SJSA1 (cell line): ENCODE measurements at regions not wholly inside any gene's neighbourhood (a gene's known extent, or its start where the extent isn't known, plus 50 kb on each side); places are given as distances from the start of the nearest gene placed in this dataset.
A peak's percentile ranks its signal among the peaks of the same experiment; 100 is the strongest.
"Not testable (repeated sequence)": the region's sequence is repeated elsewhere in the genome, so short reads cannot be mapped to it uniquely, and the experiment has no call there.

Experiments
- DNase-seq, 2 experiments: peaks; one replicate each; pipeline ENCODE4 v3.0.0-alpha.2; 2015 to 2020; ENCODE audit warnings: low spot score in 2 of 2, low read depth in 1 of 2
- H3K27ac ChIP-seq: fragments of 250-450 bp; sonication (Bioruptor Pico); 2 replicates; pipeline ENCODE4 v1.5.1; 2020; ENCODE audit warnings: mild to moderate bottlenecking, moderate library complexity
- H3K27me3 ChIP-seq: fragments of 250-450 bp; sonication (Bioruptor Pico); replicated peaks from 2 replicates; pipeline ENCODE4 v1.5.1; 2020; ENCODE audit warnings: mild to moderate bottlenecking, moderate library complexity
- H3K36me3 ChIP-seq: fragments of 250-450 bp; sonication (Bioruptor Pico); 2 replicates; pipeline ENCODE4 v1.5.1; 2020; ENCODE audit warnings: mild to moderate bottlenecking
- H3K4me1 ChIP-seq: fragments of 250-450 bp; sonication (Bioruptor Pico); replicated peaks from 2 replicates; pipeline ENCODE4 v1.6.1; 2021; ENCODE audit warnings: mild to moderate bottlenecking
- H3K4me3 ChIP-seq: fragments of 250-450 bp; sonication (Bioruptor Pico); 2 replicates; pipeline ENCODE4 v1.5.1; 2020; ENCODE audit warnings: mild to moderate bottlenecking
- H3K9me3 ChIP-seq: fragments of 250-450 bp; sonication (Bioruptor Pico); replicated peaks from 2 replicates; pipeline ENCODE4 v1.5.1; 2020; ENCODE audit warnings: mild to moderate bottlenecking

DNA sequence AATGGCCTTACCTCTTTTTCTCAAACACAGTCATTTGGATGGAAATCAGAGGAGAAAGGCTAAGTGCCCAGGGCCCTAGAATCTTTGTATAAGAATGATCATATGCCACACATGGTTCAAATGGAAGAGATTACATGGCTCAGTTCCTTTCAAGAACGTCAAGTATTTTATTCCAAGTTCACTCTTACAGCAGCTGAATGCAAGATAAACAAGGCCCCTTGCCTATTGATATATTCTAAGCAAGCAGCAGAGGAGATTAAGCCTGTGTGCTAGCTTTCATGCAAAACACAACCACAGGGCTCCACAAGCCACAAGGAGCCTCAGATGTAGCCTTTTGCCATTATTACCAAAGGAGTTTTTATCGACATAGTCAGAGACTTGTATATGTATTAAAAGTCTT is 55.3 kb upstream of the SLCO6A1 start:
- peak in 1 of 2 experiments; percentile 48 for DNase-seq
- Histone ChIP-seq H3K27ac (peak overlapping the region; percentile 42), H3K9me3 (no peaks in the 10 kb centered on the region), H3K4me1 (no peaks in the 10 kb centered on the region), H3K36me3 (no peaks in the 10 kb centered on the region), H3K27me3 (no peaks in the 10 kb centered on the region), H3K4me3 (no peak overlapping the region)

DNA sequence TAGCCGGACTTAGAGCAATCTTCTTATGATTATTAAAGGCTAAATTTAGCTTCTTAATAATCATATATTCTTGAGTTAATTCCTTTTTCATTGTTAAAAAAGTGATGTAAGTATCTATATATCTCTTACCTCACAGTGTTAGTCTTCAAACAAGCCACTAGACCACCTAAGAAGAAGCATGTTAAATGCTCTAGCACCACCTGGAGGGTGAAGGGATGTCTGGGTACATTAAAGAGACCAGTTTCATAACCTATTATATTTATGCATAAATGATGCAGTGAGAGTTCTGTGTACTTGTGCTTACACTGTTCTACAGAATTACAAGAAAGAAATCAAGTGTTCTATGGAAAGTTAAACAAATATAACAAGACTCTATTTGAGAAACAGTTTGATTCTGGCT is 55.9 kb upstream of the SLCO6A1 start:
- H3K4me3 ChIP-seq, result no peak overlapping the region
- no peaks in the 10 kb centered on the region for H3K4me1 ChIP-seq
- no peaks in the 10 kb centered on the region for H3K27me3 ChIP-seq
- peak in 1 of 2 experiments; percentile 42 for DNase-seq
- no peaks in the 10 kb centered on the region for H3K9me3 ChIP-seq
- H3K36me3 ChIP-seq, result no peaks in the 10 kb centered on the region
- H3K27ac ChIP-seq, result peak overlapping the region; percentile 42

DNA sequence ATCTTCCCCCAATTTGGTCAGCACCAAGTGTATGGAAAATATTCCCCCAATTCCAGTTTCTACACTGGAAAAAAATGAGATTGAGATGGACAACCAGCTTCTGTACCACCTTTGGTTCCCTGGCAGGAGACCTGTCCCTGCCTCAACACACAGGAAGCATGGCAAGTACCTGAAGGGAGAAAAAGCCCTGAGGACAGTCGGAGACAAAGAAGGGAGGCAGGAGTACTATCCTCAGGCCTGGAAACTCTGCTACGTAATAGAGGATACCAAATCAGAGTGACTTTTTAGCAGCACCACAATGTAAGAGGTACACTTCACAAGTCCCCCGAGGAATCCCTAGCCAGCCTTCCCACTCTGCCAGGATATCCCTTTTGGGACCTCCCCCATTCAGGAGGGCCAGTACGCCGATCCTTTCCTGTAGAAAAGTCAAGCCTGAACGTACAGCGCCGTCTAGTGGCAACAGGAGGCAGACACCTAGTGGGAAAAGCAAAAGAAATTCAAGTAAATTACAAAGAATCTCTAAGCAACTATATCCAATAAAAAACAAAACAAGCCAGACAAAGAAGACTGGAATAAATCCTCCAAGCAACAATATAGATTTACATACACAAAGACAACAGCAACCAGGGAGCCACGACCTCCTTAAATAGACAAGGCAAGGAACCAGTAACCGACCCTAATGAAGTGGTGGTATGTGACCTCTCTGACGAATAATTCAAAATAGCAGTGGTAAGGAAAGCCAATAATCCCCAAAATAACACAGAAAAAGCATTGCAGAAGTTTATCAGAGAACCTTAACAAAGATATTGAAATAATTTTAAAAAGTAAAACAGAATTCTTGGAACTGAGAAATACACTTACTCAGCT is 63.3 kb upstream of the SLCO6A1 start:
- no peak overlapping the region for H3K4me3 ChIP-seq
- DNase-seq, result peak; percentile 19 to 55
- no peaks in the 10 kb centered on the region for H3K4me1 ChIP-seq
- no peaks in the 10 kb centered on the region for H3K36me3 ChIP-seq
- no peaks in the 10 kb centered on the region for H3K27me3 ChIP-seq
- H3K9me3 ChIP-seq, result no peaks in the 10 kb centered on the region
- no peak overlapping the region for H3K27ac ChIP-seq

GRCh38 chr5:102570747-102571146 is 71.9 kb upstream of the SLCO6A1 start:
- no peaks in the 10 kb centered on the region for H3K36me3 ChIP-seq
- H3K27ac ChIP-seq, result no peak overlapping the region
- H3K27me3 ChIP-seq, result no peaks in the 10 kb centered on the region
- no peak overlapping the region for H3K4me3 ChIP-seq
- H3K9me3 ChIP-seq, result no peaks in the 10 kb centered on the region
- DNase-seq, result no peak
- H3K4me1 ChIP-seq, result no peaks in the 10 kb centered on the region

DNA sequence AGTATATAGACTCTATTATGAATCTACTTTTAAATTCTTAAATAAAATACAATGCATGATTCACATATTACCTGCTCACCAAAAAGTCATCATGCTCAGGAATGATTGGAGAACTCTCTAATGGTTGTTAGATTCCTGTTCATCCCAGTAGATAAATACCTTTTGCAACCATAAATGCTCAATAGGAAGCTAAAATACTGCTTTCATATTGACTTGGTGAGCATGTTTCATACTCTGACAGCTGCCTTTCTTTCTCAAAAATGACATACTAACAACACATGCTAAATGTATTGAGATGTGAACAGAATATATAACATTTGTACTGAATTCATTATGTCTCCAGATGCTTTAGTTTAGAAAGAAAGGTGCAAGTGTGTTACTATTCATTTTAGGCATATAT is 79.6 kb upstream of the SLCO6A1 start:
- Histone ChIP-seq H3K27ac (no peak overlapping the region), H3K4me3 (no peak overlapping the region), H3K4me1 (peaks cover 15% of the 10 kb centered on the region), H3K36me3 (no peaks in the 10 kb centered on the region), H3K27me3 (no peaks in the 10 kb centered on the region), H3K9me3 (no peaks in the 10 kb centered on the region)
- DNase-seq, result no peak

GRCh38 chr5:102579379-102579778 is 80.6 kb upstream of the SLCO6A1 start:
- no peak for DNase-seq

GRCh38 chr5:102581011-102581410 is 82.2 kb upstream of the SLCO6A1 start:
- Histone ChIP-seq H3K4me1 (peaks cover 20% of the 10 kb centered on the region), H3K9me3 (no peaks in the 10 kb centered on the region), H3K27me3 (no peaks in the 10 kb centered on the region), H3K27ac (no peak overlapping the region), H3K4me3 (no peak overlapping the region), H3K36me3 (no peaks in the 10 kb centered on the region)
- DNase-seq, result no peak

More at GRCh38 chr5:102579379-102579778, 80.6 kb upstream of the SLCO6A1 start:
- H3K27ac ChIP-seq, result no peak overlapping the region
- H3K4me3 ChIP-seq, result no peak overlapping the region
- no peaks in the 10 kb centered on the region for H3K9me3 ChIP-seq
- H3K36me3 ChIP-seq, result no peaks in the 10 kb centered on the region
- H3K27me3 ChIP-seq, result no peaks in the 10 kb centered on the region
- H3K4me1 ChIP-seq, result peaks cover 20% of the 10 kb centered on the region

DNA sequence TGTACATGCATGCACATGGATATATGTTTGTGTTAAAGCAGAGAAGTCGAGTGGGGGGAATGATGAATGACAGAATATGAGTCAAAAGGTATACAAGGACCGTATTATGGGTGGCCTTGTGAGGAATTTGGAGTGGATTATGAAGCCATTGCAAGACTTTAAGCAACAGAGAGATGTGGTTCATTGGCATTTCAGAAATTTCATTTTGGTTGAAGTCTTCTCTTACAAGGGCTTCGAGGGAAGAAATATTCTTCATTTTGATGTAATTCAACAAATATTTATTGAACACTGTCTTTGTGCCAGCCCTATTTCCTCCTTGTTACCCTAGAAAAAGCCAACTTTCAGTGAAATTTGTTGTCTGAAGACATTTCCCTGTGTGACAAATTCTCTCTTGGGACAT is 83.9 kb upstream of the SLCO6A1 start:
- Histone ChIP-seq H3K36me3 (no peaks in the 10 kb centered on the region), H3K27me3 (no peaks in the 10 kb centered on the region), H3K4me1 (peaks cover 20% of the 10 kb centered on the region), H3K9me3 (no peaks in the 10 kb centered on the region), H3K4me3 (no peak overlapping the region), H3K27ac (peak overlapping the region; percentile 86)
- DNase-seq, result peak; percentile 48 to 76

DNA sequence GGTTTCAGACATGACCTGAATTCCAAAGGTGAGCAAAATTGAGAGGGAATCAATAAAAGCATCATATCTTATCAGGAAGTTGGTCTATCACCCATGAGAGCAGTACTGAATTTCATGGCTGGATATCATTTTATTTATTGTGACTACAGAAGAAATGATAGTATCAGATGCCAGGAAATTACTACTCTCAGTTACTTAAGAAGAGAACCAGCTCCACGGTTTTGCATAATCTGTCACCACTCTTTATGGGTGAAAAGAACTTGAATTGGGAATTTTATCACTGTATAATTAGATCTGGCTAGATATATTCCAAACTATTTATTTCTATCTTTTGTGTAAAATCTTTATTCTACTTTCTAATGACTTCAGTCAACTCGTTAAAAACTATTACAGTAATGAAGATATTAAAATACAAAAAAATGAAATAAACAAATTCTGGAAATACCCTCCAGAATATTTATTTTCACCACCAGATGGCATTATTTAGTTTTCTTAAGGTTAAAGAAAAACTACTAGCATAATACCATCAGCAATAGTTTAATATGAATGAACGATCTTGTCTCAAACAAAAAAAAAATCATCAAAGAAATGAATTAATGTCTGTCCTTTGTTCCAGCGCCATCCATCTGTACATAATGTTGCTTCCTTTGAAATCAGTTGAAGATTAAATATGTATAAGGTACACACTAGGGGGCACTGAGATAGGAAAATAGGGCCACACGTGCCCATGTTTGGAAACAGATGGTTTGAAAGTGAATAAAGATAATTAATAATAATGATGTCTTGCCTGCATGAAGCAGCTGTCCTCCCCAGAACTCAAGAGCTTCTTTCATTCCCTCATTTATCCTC is 84.7 kb upstream of the SLCO6A1 start:
- H3K27me3 ChIP-seq, result no peaks in the 10 kb centered on the region
- no peaks in the 10 kb centered on the region for H3K36me3 ChIP-seq
- DNase-seq, result peak in 1 of 2 experiments; percentile 59
- no peaks in the 10 kb centered on the region for H3K9me3 ChIP-seq
- H3K4me1 ChIP-seq, result peaks cover 20% of the 10 kb centered on the region
- peak overlapping the region; percentile 86 for H3K27ac ChIP-seq
- no peak overlapping the region for H3K4me3 ChIP-seq

DNA sequence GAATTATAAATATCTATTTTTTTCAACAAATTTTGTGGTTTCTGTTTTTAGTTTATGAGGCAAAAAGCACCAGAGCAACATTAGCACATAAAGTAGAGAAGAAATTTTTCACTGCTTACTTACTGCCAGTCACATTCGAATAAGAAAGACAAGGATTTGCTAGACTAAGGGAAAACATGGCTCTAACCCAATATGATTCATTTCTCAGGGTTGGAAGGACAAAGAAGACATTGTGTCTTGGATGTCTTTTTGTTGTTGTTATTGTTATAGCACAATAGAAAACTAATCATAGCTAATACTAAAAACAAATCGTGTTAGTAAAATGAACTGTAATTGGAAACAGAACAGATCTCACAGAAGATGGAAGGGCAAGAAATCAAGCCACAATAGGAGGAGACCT is 90.9 kb upstream of the SLCO6A1 start:
- Histone ChIP-seq H3K4me1 (no peaks in the 10 kb centered on the region), H3K4me3 (no peak overlapping the region), H3K27me3 (no peaks in the 10 kb centered on the region), H3K36me3 (no peaks in the 10 kb centered on the region), H3K27ac (no peak overlapping the region), H3K9me3 (no peaks in the 10 kb centered on the region)
- DNase-seq, result peak in 1 of 2 experiments; percentile 35

GRCh38 chr5:102590467-102590866 is 91.7 kb upstream of the SLCO6A1 start:
- H3K36me3 ChIP-seq, result no peaks in the 10 kb centered on the region
- H3K27ac ChIP-seq, result no peak overlapping the region
- no peaks in the 10 kb centered on the region for H3K4me1 ChIP-seq
- no peak for DNase-seq
- H3K27me3 ChIP-seq, result no peaks in the 10 kb centered on the region
- no peak overlapping the region for H3K4me3 ChIP-seq
- H3K9me3 ChIP-seq, result no peaks in the 10 kb centered on the region

- no peaks in the 10 kb centered on the region for H3K9me3 ChIP-seq
- H3K4me3 ChIP-seq, result no peak overlapping the region
- no peak overlapping the region for H3K27ac ChIP-seq
- no peaks in the 10 kb centered on the region for H3K36me3 ChIP-seq
- no peak for DNase-seq
- H3K4me1 ChIP-seq, result no peaks in the 10 kb centered on the region
- no peaks in the 10 kb centered on the region for H3K27me3 ChIP-seq
These were observed 92.8 kb upstream of the SLCO6A1 start for GRCh38 chr5:102591650-102592049.

- not testable (repeated sequence) for H3K27ac ChIP-seq, H3K4me1 ChIP-seq, H3K27me3 ChIP-seq, DNase-seq, H3K4me3 ChIP-seq, H3K9me3 ChIP-seq, H3K36me3 ChIP-seq
These were observed 93.8 kb upstream of the SLCO6A1 start for GRCh38 chr5:102592586-102592985.

DNA sequence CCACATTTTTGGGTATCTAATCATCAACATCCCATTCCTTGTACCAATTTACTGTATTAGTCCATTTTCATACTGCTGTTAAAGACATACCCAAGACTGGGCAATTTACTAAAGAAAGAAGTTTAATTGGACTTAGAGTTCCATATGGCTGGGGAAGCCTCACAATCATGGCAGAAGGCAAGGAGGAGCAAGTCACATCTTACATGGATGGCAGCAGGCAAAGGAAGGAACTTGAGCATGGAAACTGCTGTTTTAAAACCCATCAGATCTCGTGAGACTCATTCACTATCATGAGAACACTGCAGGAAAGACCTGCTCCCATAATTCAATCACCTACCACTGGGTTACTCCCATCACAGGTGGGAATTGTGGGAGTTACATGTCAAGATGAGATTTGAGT is 95.4 kb upstream of the SLCO6A1 start:
- Histone ChIP-seq H3K27me3 (no peaks in the 10 kb centered on the region), H3K4me1 (no peaks in the 10 kb centered on the region), H3K9me3 (no peaks in the 10 kb centered on the region), H3K27ac (no peak overlapping the region), H3K36me3 (no peaks in the 10 kb centered on the region), H3K4me3 (no peak overlapping the region)
- no peak for DNase-seq
